H1 (cell line): ENCODE measurements at regions not wholly inside any gene's neighbourhood (a gene's known extent, or its start where the extent isn't known, plus 50 kb on each side); places are given as distances from the start of the nearest gene placed in this dataset.

ENCODE experiments used
- CTCF ChIA-PET: fragments of 300-600 bp; sonication (Branson Sonifier 250); formaldehyde crosslinking; loops from one replicate; lab custom pipeline; 2021; ENCODE audit not compliant: partially characterized antibody; lab: Charles Lee
- POLR2A ChIA-PET: fragments of 300-600 bp; sonication (Branson Sonifier 250); formaldehyde crosslinking; loops from one replicate; lab custom pipeline; 2021; ENCODE audit warnings: inconsistent platforms; ENCODE audit not compliant: partially characterized antibody; lab: Charles Lee
- DNase-seq, 2 experiments: peaks; one replicate each; pipeline versions ENCODE4 v3.0.0 to v3.0.0-alpha.2; 2010 to 2022; ENCODE audit warnings: low spot score in 2 of 2, low read depth in 1 of 2, mixed read lengths in 1 of 2
- FAIRE-seq: peaks from 2 replicates; lab custom pipeline; 2011; peaks lifted over from hg19 to GRCh38; lab: Jason Lieb, UNC
- H2AFZ ChIP-seq: 2 replicates; pipeline ENCODE4 v1.8.1; 2012; ENCODE audit warnings: low read length, inconsistent platforms
- H2AK5ac ChIP-seq: 2 replicates; pipeline ENCODE4 v1.6.1; 2013; ENCODE audit warnings: low read depth, low read length
- H2BK120ac ChIP-seq: replicated peaks from 2 replicates; pipeline ENCODE3; 2013; ENCODE audit warnings: low read depth, low read length, inconsistent platforms
- H2BK12ac ChIP-seq: 2 replicates; pipeline ENCODE4 v1.6.1; 2013; ENCODE audit warnings: low read depth, low read length
- H2BK15ac ChIP-seq: 2 replicates; pipeline ENCODE4 v1.6.1; 2013; ENCODE audit warnings: low read length
- H2BK20ac ChIP-seq: 2 replicates; pipeline ENCODE4 v1.6.1; 2013; ENCODE audit warnings: low read length
- H2BK5ac ChIP-seq: 2 replicates; pipeline ENCODE4 v1.6.1; 2013; ENCODE audit warnings: low read depth, low read length
- H3K14ac ChIP-seq: 2 replicates; pipeline ENCODE4 v1.6.1; 2013; ENCODE audit warnings: inconsistent platforms; ENCODE audit not compliant: insufficient read length
- H3K18ac ChIP-seq: 2 replicates; pipeline ENCODE4 v1.6.1; 2013; ENCODE audit warnings: low read length; ENCODE audit errors: extremely low read depth
- H3K23ac ChIP-seq: 2 replicates; pipeline ENCODE4 v1.6.1; 2013; ENCODE audit warnings: inconsistent platforms; ENCODE audit not compliant: insufficient read length
- H3K23me2 ChIP-seq: 2 replicates; pipeline ENCODE4 v1.6.1; 2013; ENCODE audit warnings: low read depth, low read length
- H3K27ac ChIP-seq: 2 replicates; pipeline ENCODE4 v1.6.1; 2011; ENCODE audit warnings: low read depth, low read length, inconsistent platforms
- H3K27me3 ChIP-seq, 4 experiments: replicated peaks in 1 of 4; 1 replicate in 1 of 4; 2 replicates in 3 of 4; pipeline versions ENCODE4 v1.6.1 to v1.8.1; 2011 to 2013; ENCODE audit warnings: low read length in 3 of 4, mild to moderate bottlenecking in 3 of 4, inconsistent platforms in 2 of 4, mixed read lengths in 2 of 4, moderate library complexity in 1 of 4; ENCODE audit not compliant: control insufficient read depth in 3 of 4, insufficient read depth in 3 of 4; ENCODE audit errors: extremely low read depth in 1 of 4
- H3K36me3 ChIP-seq, 4 experiments: 2 replicates each; pipeline versions ENCODE4 v1.6.1 to v1.8.1; 2011 to 2013; ENCODE audit warnings: mild to moderate bottlenecking in 4 of 4, low read length in 3 of 4, moderate library complexity in 2 of 4, control low read depth in 1 of 4, inconsistent platforms in 1 of 4; ENCODE audit not compliant: insufficient read depth in 4 of 4, control insufficient read depth in 2 of 4
- H3K4ac ChIP-seq: replicated peaks from 2 replicates; pipeline ENCODE3; 2013; ENCODE audit warnings: low read length, low read depth, mixed read lengths, inconsistent platforms; ENCODE audit not compliant: insufficient read length
- H3K4me1 ChIP-seq, 4 experiments: replicated peaks in 1 of 4; 1 replicate in 1 of 4; 2 replicates in 3 of 4; pipeline versions ENCODE4 v1.6.1 to v1.8.1; 2011 to 2013; ENCODE audit warnings: low read length in 3 of 4, inconsistent platforms in 2 of 4, mixed read lengths in 1 of 4; ENCODE audit not compliant: insufficient read depth in 4 of 4, control insufficient read depth in 3 of 4
- H3K4me2 ChIP-seq, 2 experiments: 2 replicates each; pipeline versions ENCODE4 v1.6.1 to v1.8.1; 2011 to 2013; ENCODE audit warnings: low read depth in 2 of 2, low read length in 2 of 2, control low read depth in 1 of 2, inconsistent platforms in 1 of 2, mild to moderate bottlenecking in 1 of 2; ENCODE audit not compliant: insufficient read depth in 1 of 2
- H3K4me3 ChIP-seq, 4 experiments: fragments of 200-600, 300-600 bp in 1 of 4; sonication (generic), shearing (Covaris generic), sonication (Bioruptor Twin) in 1 of 4; 2 replicates each; pipeline versions ENCODE4 v1.5.1 to v1.8.1; 2011 to 2016; ENCODE audit warnings: low read length in 4 of 4, low read depth in 3 of 4, control low read depth in 2 of 4, inconsistent platforms in 2 of 4, mild to moderate bottlenecking in 2 of 4, mixed read lengths in 1 of 4, moderate library complexity in 1 of 4; ENCODE audit not compliant: insufficient read depth in 2 of 4; ENCODE audit errors: extremely low read depth in 1 of 4
- H3K56ac ChIP-seq: replicated peaks from 2 replicates; pipeline ENCODE3; 2013; ENCODE audit warnings: low read depth, mild to moderate bottlenecking, mixed read lengths, low read length, inconsistent platforms; ENCODE audit not compliant: insufficient read length
- H3K79me1 ChIP-seq: 2 replicates; pipeline ENCODE4 v1.6.1; 2013; ENCODE audit warnings: low read depth, low read length, control low read depth
- H3K79me2 ChIP-seq, 2 experiments: 2 replicates each; pipeline versions ENCODE4 v1.6.1 to v1.8.1; 2012 to 2013; ENCODE audit warnings: low read length in 2 of 2, mild to moderate bottlenecking in 2 of 2, inconsistent platforms in 1 of 2; ENCODE audit not compliant: insufficient read depth in 2 of 2, control insufficient read depth in 1 of 2
- H3K9ac ChIP-seq, 4 experiments: replicated peaks in 1 of 4; 1 replicate in 1 of 4; 2 replicates in 3 of 4; pipeline versions ENCODE4 v1.6.1 to v1.8.1; 2011 to 2013; ENCODE audit warnings: low read depth in 3 of 4, low read length in 3 of 4, control low read depth in 2 of 4, mild to moderate bottlenecking in 2 of 4, moderate library complexity in 2 of 4, inconsistent platforms in 1 of 4; ENCODE audit errors: extremely low read depth in 1 of 4
- H3K9me3 ChIP-seq, 2 experiments: 2 replicates each; pipeline versions ENCODE4 v1.6.1 to v1.8.1; 2012 to 2013; ENCODE audit warnings: mild to moderate bottlenecking in 2 of 2, moderate library complexity in 2 of 2, control low read depth in 1 of 2, inconsistent platforms in 1 of 2, low read depth in 1 of 2, low read length in 1 of 2, mixed read lengths in 1 of 2; ENCODE audit not compliant: insufficient read depth in 2 of 2
- H4K20me1 ChIP-seq, 2 experiments: replicated peaks in 1 of 2; 2 replicates each; pipeline versions ENCODE3 to v1.8.1; 2011 to 2013; ENCODE audit warnings: inconsistent platforms in 2 of 2, low read length in 2 of 2, mild to moderate bottlenecking in 1 of 2; ENCODE audit not compliant: insufficient read depth in 2 of 2, control insufficient read depth in 1 of 2
- H4K5ac ChIP-seq: 2 replicates; pipeline ENCODE4 v1.6.1; 2013; ENCODE audit warnings: low read length, low read depth, mixed read lengths, inconsistent platforms; ENCODE audit not compliant: insufficient read length
- H4K8ac ChIP-seq: 2 replicates; pipeline ENCODE4 v1.8.0; 2013; ENCODE audit warnings: mild to moderate bottlenecking, moderate library complexity, low read length, inconsistent platforms; ENCODE audit not compliant: insufficient read depth; ENCODE audit errors: extremely low read depth
- H4K91ac ChIP-seq: replicated peaks from 2 replicates; pipeline ENCODE3; 2013; ENCODE audit warnings: low read length, mixed read lengths, inconsistent platforms; ENCODE audit not compliant: insufficient read length
- ASH2L ChIP-seq: fragments of 200-600, 300-600 bp; sonication (generic); IDR thresholded peaks from one replicate; pipeline ENCODE4 v1.7.1; 2017; ENCODE audit warnings: low read length
- FOSL1 ChIP-seq: IDR thresholded peaks from 2 replicates; pipeline ENCODE4 v1.6.1; 2011; ENCODE audit warnings: mild to moderate bottlenecking, low read depth, low read length, moderate library complexity; ENCODE audit not compliant: insufficient read depth
- HDAC6 ChIP-seq: IDR thresholded peaks from one replicate; pipeline ENCODE4 v1.7.1; 2012; ENCODE audit warnings: low read depth, mild to moderate bottlenecking, inconsistent platforms, low read length, moderate library complexity
- JUN ChIP-seq: IDR thresholded peaks from 2 replicates; pipeline ENCODE4 v1.6.1; 2011; ENCODE audit warnings: low read depth, mild to moderate bottlenecking, improper control_type of control experiment, low read length
- JUND ChIP-seq: IDR thresholded peaks from 2 replicates; pipeline ENCODE4 v1.6.1; 2011; ENCODE audit warnings: mild to moderate bottlenecking, improper control_type of control experiment, low read length
- KDM5A ChIP-seq: fragments of 200-600 bp; IDR thresholded peaks from 2 replicates; pipeline ENCODE4 v1.7.1; 2012; ENCODE audit warnings: mild to moderate bottlenecking, low read length, inconsistent platforms, mixed read lengths
- MAFK ChIP-seq: IDR thresholded peaks from 2 replicates; pipeline ENCODE4 v1.6.1; 2012; ENCODE audit warnings: low read depth, mild to moderate bottlenecking, improper control_type of control experiment, low read length
- MAX ChIP-seq: IDR thresholded peaks from 2 replicates; pipeline ENCODE4 v1.6.1; 2012; ENCODE audit warnings: inconsistent platforms
- POLR2A ChIP-seq, 2 experiments: IDR thresholded peaks; 1 replicate in 1 of 2; 2 replicates in 1 of 2; pipeline ENCODE4 v1.6.1; 2011; ENCODE audit warnings: low read depth in 2 of 2, low read length in 2 of 2, mild to moderate bottlenecking in 2 of 2; ENCODE audit errors: control extremely low read depth in 1 of 2
- RBBP5 ChIP-seq: IDR thresholded peaks from 2 replicates; pipeline ENCODE4 v1.7.1; 2012; ENCODE audit warnings: low read depth, mild to moderate bottlenecking, inconsistent platforms, low read length, moderate library complexity, borderline replicate concordance
- SUZ12 ChIP-seq: fragments of 200-600 bp; sonication (generic); IDR thresholded peaks from 2 replicates; pipeline ENCODE4 v1.6.1; 2012; ENCODE audit warnings: mild to moderate bottlenecking, inconsistent platforms, low read length, moderate library complexity, mixed read lengths
- TCF12 ChIP-seq: IDR thresholded peaks from 2 replicates; pipeline ENCODE4 v1.6.1; 2011; ENCODE audit warnings: low read depth, mild to moderate bottlenecking, low read length
- TEAD4 ChIP-seq: IDR thresholded peaks from 2 replicates; pipeline ENCODE4 v1.6.1; 2012; ENCODE audit warnings: low read depth, low read length, inconsistent platforms, mixed read lengths
- ZNF274 ChIP-seq: IDR thresholded peaks from 2 replicates; pipeline ENCODE4 v1.7.0; 2012; ENCODE audit warnings: low read length, borderline replicate concordance; ENCODE audit errors: extremely low read depth
- WGBS, 2 experiments: shearing (Covaris generic) in 1 of 2; methylation state at CpG; one replicate each; pipeline versions ENCODE4 v1.1.6 to v1.1.7; 2013 to 2015; ENCODE audit warnings: low lambda C conversion rate in 2 of 2, mixed read lengths in 2 of 2, inconsistent platforms in 1 of 2, low coverage in 1 of 2, missing lambda C conversion rate in 1 of 2; ENCODE audit not compliant: insufficient replicate concordance in 2 of 2, insufficient coverage in 1 of 2, insufficient read length in 1 of 2; ENCODE audit errors: extremely low coverage in 1 of 2, missing lambda C conversion rate in 1 of 2; 5-methylcytosine and 5-hydroxymethylcytosine counted together
- TF ChIP-seq, protein P1 (sequence below): IDR thresholded peaks from 2 replicates; pipeline ENCODE4 v1.6.1; 2012; ENCODE audit warnings: inconsistent platforms

- Histone ChIP-seq H3K27ac (no peak overlapping the region), H4K5ac (no peak overlapping the region), H3K4me3 (no peak overlapping the region), H2AFZ (no peak overlapping the region), H2BK15ac (no peak overlapping the region), H3K56ac (no peak overlapping the region), H3K79me2 (no peaks in the 10 kb centered on the region), H2AK5ac (no peak overlapping the region), H4K20me1 (no peaks in the 10 kb centered on the region), H3K27me3 (no peaks in the 10 kb centered on the region), H3K4ac (no peak overlapping the region), H3K4me1 (peaks cover 0 to 5% (median 1%) of the 10 kb centered on the region in 4 experiments; a peak in 3 of 7 replicates), H4K91ac (no peak overlapping the region), H3K23me2 (no peaks in the 10 kb centered on the region), H2BK12ac (no peak overlapping the region), H3K18ac (no peak overlapping the region), H3K4me2 (no peak overlapping the region), H2BK120ac (no peak overlapping the region), H4K8ac (no peak overlapping the region), H3K14ac (no peak overlapping the region), H2BK20ac (no peak overlapping the region), H2BK5ac (no peak overlapping the region), H3K36me3 (no peaks in the 10 kb centered on the region), H3K9me3 (0 out of 4 replicates have a peak, but pooled peaks cover 0 to 2% of the 10 kb centered on the region in 2 experiments), H3K79me1 (no peaks in the 10 kb centered on the region), H3K23ac (no peak overlapping the region), H3K9ac (no peak overlapping the region)
- ChIA-PET CTCF (no interaction called here), POLR2A (no interaction called here)
- DNase-seq (no peak), FAIRE-seq (no peak)
- 80% methylated on average over 3 of the region's 3 CpGs; no CpG with 5 or more reads in 1 of the 2 experiments for WGBS, 2 experiments
- TF ChIP-seq TEAD4 (no peak), MAFK (no peak), TCF12 (no peak), MAX (no peak), JUN (no peak), ZNF274 (no peak), SUZ12 (no peak), JUND (no peak), ASH2L (no peak), RBBP5 (no peak), POLR2A (IDR thresholded peaks at IDR 0.05; ENCODE audit: control extremely low read depth in 1 of 2, low read depth in 2 of 2, low read length in 2 of 2) (no peak), HDAC6 (no peak), FOSL1 (no peak), KDM5A (no peak)
- TF ChIP-seq, protein P1, sequence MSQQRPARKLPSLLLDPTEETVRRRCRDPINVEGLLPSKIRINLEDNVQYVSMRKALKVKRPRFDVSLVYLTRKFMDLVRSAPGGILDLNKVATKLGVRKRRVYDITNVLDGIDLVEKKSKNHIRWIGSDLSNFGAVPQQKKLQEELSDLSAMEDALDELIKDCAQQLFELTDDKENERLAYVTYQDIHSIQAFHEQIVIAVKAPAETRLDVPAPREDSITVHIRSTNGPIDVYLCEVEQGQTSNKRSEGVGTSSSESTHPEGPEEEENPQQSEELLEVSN = no peak
These were observed 253.8 kb downstream of the KLF12 start for GRCh38 chr13:73880365-73880764.
